ENCODE measurements at regions not wholly inside any gene's neighbourhood (a gene's known extent, or its start where the extent isn't known, plus 50 kb on each side); places are given as distances from the start of the nearest gene placed in this dataset.

- DNase-seq (ENCODE audit: low read depth) (no peak), FAIRE-seq (no peak)
- no peak overlapping the region for H3K4me3 ChIP-seq (ENCODE audit: insufficient read depth, low read depth, low read length)
- H3K9me3 ChIP-seq (ENCODE audit: insufficient read depth, low read depth, low read length), result no peaks in the 10 kb centered on the region
- H3K4me1 Mint-ChIP-seq (ENCODE audit: low read depth, unreplicated experiment), result no peaks in the 10 kb centered on the region
- H3K27ac ChIP-seq (ENCODE audit: low read depth, low read length), result no peak overlapping the region
- no peak overlapping the region for H3K4me2 ChIP-seq (ENCODE audit: low read length)
- no peaks in the 10 kb centered on the region for H3K36me3 ChIP-seq (ENCODE audit: insufficient read depth, low read length)
- no peaks in the 10 kb centered on the region for H3K79me2 ChIP-seq (ENCODE audit: insufficient read depth, low read length)
- no peak overlapping the region for H2AFZ ChIP-seq (ENCODE audit: low read depth, low read length)
- H3K4me3 Mint-ChIP-seq (ENCODE audit: unreplicated experiment), result no peak overlapping the region
- no peak overlapping the region for H3K9ac ChIP-seq (ENCODE audit: low read length)
- TF ChIP-seq CTCF (IDR thresholded peaks at IDR 0.05; ENCODE audit: insufficient read depth, low read depth, low read length), result no peak
- TF ChIP-seq EZH2 (IDR thresholded peaks at IDR 0.05; ENCODE audit: insufficient read depth, low read length), result no peak
- no peaks in the 10 kb centered on the region for H3K27me3 ChIP-seq (ENCODE audit: insufficient read depth, low read length)
- no peaks in the 10 kb centered on the region for H3K27me3 Mint-ChIP-seq (ENCODE audit: low read depth, unreplicated experiment)
- no peaks in the 10 kb centered on the region for H3K4me1 ChIP-seq (ENCODE audit: insufficient read depth, low read length)
- no peaks in the 10 kb centered on the region for H3K9me3 Mint-ChIP-seq (ENCODE audit: unreplicated experiment)
- H3K36me3 Mint-ChIP-seq (ENCODE audit: low read depth, unreplicated experiment), result no peaks in the 10 kb centered on the region
- H4K20me1 ChIP-seq (ENCODE audit: insufficient read depth, low read length), result no peaks in the 10 kb centered on the region
- no peak overlapping the region for H3K27ac Mint-ChIP-seq (ENCODE audit: unreplicated experiment)
These were observed 1052.3 kb upstream of the ZEB2 start for GRCh38 chr2:145572238-145572637.

GRCh38 chr2:145569108-145569507 is 1049.2 kb upstream of the ZEB2 start:
- peak; percentile 32 for DNase-seq (ENCODE audit: low read depth)
- no peaks in the 10 kb centered on the region for H3K79me2 ChIP-seq (ENCODE audit: insufficient read depth, low read length)
- no peaks in the 10 kb centered on the region for H3K27me3 ChIP-seq (ENCODE audit: insufficient read depth, low read length)
- H3K9me3 Mint-ChIP-seq (ENCODE audit: unreplicated experiment), result no peaks in the 10 kb centered on the region
- no peaks in the 10 kb centered on the region for H3K36me3 ChIP-seq (ENCODE audit: insufficient read depth, low read length)
- H3K27ac ChIP-seq (ENCODE audit: low read depth, low read length), result no peak overlapping the region
- no peaks in the 10 kb centered on the region for H4K20me1 ChIP-seq (ENCODE audit: insufficient read depth, low read length)
- H2AFZ ChIP-seq (ENCODE audit: low read depth, low read length), result peak overlapping the region; percentile 16
- no peaks in the 10 kb centered on the region for H3K4me1 ChIP-seq (ENCODE audit: insufficient read depth, low read length)
- H3K9ac ChIP-seq (ENCODE audit: low read length), result no peak overlapping the region
- TF ChIP-seq EZH2 (IDR thresholded peaks at IDR 0.05; ENCODE audit: insufficient read depth, low read length), result no peak
- no peak for TF ChIP-seq CTCF (IDR thresholded peaks at IDR 0.05; ENCODE audit: insufficient read depth, low read depth, low read length)
- H3K4me3 ChIP-seq (ENCODE audit: insufficient read depth, low read depth, low read length), result no peak overlapping the region
- H3K4me2 ChIP-seq (ENCODE audit: low read length), result no peak overlapping the region
- H3K36me3 Mint-ChIP-seq (ENCODE audit: low read depth, unreplicated experiment), result no peaks in the 10 kb centered on the region
- no peak for FAIRE-seq
- no peaks in the 10 kb centered on the region for H3K9me3 ChIP-seq (ENCODE audit: insufficient read depth, low read depth, low read length)
- H3K4me3 Mint-ChIP-seq (ENCODE audit: unreplicated experiment), result no peak overlapping the region
- H3K27ac Mint-ChIP-seq (ENCODE audit: unreplicated experiment), result no peak overlapping the region
- H3K27me3 Mint-ChIP-seq (ENCODE audit: low read depth, unreplicated experiment), result no peaks in the 10 kb centered on the region
- H3K4me1 Mint-ChIP-seq (ENCODE audit: low read depth, unreplicated experiment), result no peaks in the 10 kb centered on the region

GRCh38 chr2:145563741-145564615 is 1044.1 kb upstream of the ZEB2 start:
- no peaks in the 10 kb centered on the region for H3K9me3 Mint-ChIP-seq (ENCODE audit: unreplicated experiment)
- peak overlapping the region; percentile 30 for H2AFZ ChIP-seq (ENCODE audit: low read depth, low read length)
- DNase-seq (ENCODE audit: low read depth) (peak; percentile 85), FAIRE-seq (no peak)
- no peaks in the 10 kb centered on the region for H3K9me3 ChIP-seq (ENCODE audit: insufficient read depth, low read depth, low read length)
- H3K4me2 ChIP-seq (ENCODE audit: low read length), result no peak overlapping the region
- no peak overlapping the region for H3K27ac Mint-ChIP-seq (ENCODE audit: unreplicated experiment)
- no peak overlapping the region for H3K9ac ChIP-seq (ENCODE audit: low read length)
- H3K36me3 Mint-ChIP-seq (ENCODE audit: low read depth, unreplicated experiment), result no peaks in the 10 kb centered on the region
- no peaks in the 10 kb centered on the region for H3K4me1 ChIP-seq (ENCODE audit: insufficient read depth, low read length)
- no peaks in the 10 kb centered on the region for H3K27me3 ChIP-seq (ENCODE audit: insufficient read depth, low read length)
- H3K36me3 ChIP-seq (ENCODE audit: insufficient read depth, low read length), result no peaks in the 10 kb centered on the region
- TF ChIP-seq CTCF (IDR thresholded peaks at IDR 0.05; ENCODE audit: insufficient read depth, low read depth, low read length) (no peak), EZH2 (IDR thresholded peaks at IDR 0.05; ENCODE audit: insufficient read depth, low read length) (no peak)
- no peaks in the 10 kb centered on the region for H3K79me2 ChIP-seq (ENCODE audit: insufficient read depth, low read length)
- no peaks in the 10 kb centered on the region for H3K27me3 Mint-ChIP-seq (ENCODE audit: low read depth, unreplicated experiment)
- H3K27ac ChIP-seq (ENCODE audit: low read depth, low read length), result no peak overlapping the region
- H3K4me3 ChIP-seq (ENCODE audit: insufficient read depth, low read depth, low read length), result no peak overlapping the region
- no peak overlapping the region for H3K4me3 Mint-ChIP-seq (ENCODE audit: unreplicated experiment)
- no peaks in the 10 kb centered on the region for H4K20me1 ChIP-seq (ENCODE audit: insufficient read depth, low read length)
- H3K4me1 Mint-ChIP-seq (ENCODE audit: low read depth, unreplicated experiment), result no peaks in the 10 kb centered on the region

Measured in astrocyte (in vitro differentiated cells and primary cell).